GM21526 (cell line): ENCODE measurements at regions not wholly inside any gene's neighbourhood (a gene's known extent, or its start where the extent isn't known, plus 50 kb on each side); places are given as distances from the start of the nearest gene placed in this dataset.
"Not testable (repeated sequence)": the region's sequence is repeated elsewhere in the genome, so short reads cannot be mapped to it uniquely, and the experiment has no call there.

Experiments
- ATAC-seq: cut with Tn5 transposase; IDR thresholded peaks from one replicate; pipeline ENCODE4 v1.9.1; 2021; ENCODE audit warnings: moderate library complexity; ENCODE audit not compliant: unreplicated experiment, low FRiP score

- ATAC-seq, result no peak
Measured at GRCh38 chr10:84696610-84697009, 368.2 kb downstream of the CCSER2 start.

- no peak for ATAC-seq
Measured at GRCh38 chr10:84698989-84699388, 370.6 kb downstream of the CCSER2 start.

GRCh38 chr10:84700668-84701369, 372.4 kb downstream of the CCSER2 start:
- ATAC-seq, result no peak

- ATAC-seq, result no peak
Measured at GRCh38 chr10:84701370-84701720, 373.0 kb downstream of the CCSER2 start.

GRCh38 chr10:84704101-84704500, 375.7 kb downstream of the CCSER2 start:
- ATAC-seq, result no peak

- no peak for ATAC-seq
Measured at GRCh38 chr10:84706431-84706830, 378.0 kb downstream of the CCSER2 start.

GRCh38 chr10:84706875-84707274, 378.5 kb downstream of the CCSER2 start:
- no peak for ATAC-seq

- ATAC-seq, result peak; percentile 87
Measured at GRCh38 chr10:84715911-84716310, 387.5 kb downstream of the CCSER2 start.

GRCh38 chr10:84718877-84719616, 390.7 kb downstream of the CCSER2 start:
- no peak for ATAC-seq

GRCh38 chr10:84719687-84720086, 391.3 kb downstream of the CCSER2 start:
- no peak for ATAC-seq

GRCh38 chr10:84727398-84727797, 399.0 kb downstream of the CCSER2 start:
- ATAC-seq, result no peak

- not testable (repeated sequence) for ATAC-seq
Measured at GRCh38 chr10:84739126-84739525, 410.7 kb downstream of the CCSER2 start.

GRCh38 chr10:84739641-84740040, 411.3 kb downstream of the CCSER2 start:
- ATAC-seq, result no peak

GRCh38 chr10:84743483-84743882, 415.1 kb downstream of the CCSER2 start:
- ATAC-seq, result no peak

- ATAC-seq, result no peak
Measured at GRCh38 chr10:84755311-84755710, 426.9 kb downstream of the CCSER2 start.

GRCh38 chr10:84756653-84757052, 428.3 kb downstream of the CCSER2 start:
- ATAC-seq, result not testable (repeated sequence)

GRCh38 chr10:84761994-84762614, 433.7 kb downstream of the CCSER2 start:
- ATAC-seq, result not testable (repeated sequence)

- no peak for ATAC-seq
Measured at GRCh38 chr10:84762754-84763394, 434.5 kb downstream of the CCSER2 start.

GRCh38 chr10:84763965-84764364, 435.6 kb downstream of the CCSER2 start:
- no peak for ATAC-seq

GRCh38 chr10:84765086-84765485, 436.7 kb downstream of the CCSER2 start:
- ATAC-seq, result no peak

- ATAC-seq, result no peak
Measured at GRCh38 chr10:84765656-84766055, 437.3 kb downstream of the CCSER2 start.
